ENCODE measurements at regions not wholly inside any gene's neighbourhood (a gene's known extent, or its start where the extent isn't known, plus 50 kb on each side); places are given as distances from the start of the nearest gene placed in this dataset.

- TF ChIP-seq POLR2A (IDR thresholded peaks at IDR 0.05) = no peak
- no peak for TF ChIP-seq CTCF (IDR thresholded peaks at IDR 0.05)
Measured at GRCh38 chr2:107663632-107664031, 163.1 kb upstream of the RGPD4 start.

Measured in stomach (tissue), 4 donors.